Gastroesophageal sphincter (tissue), 4 donors: ENCODE measurements at regions not wholly inside any gene's neighbourhood (a gene's known extent, or its start where the extent isn't known, plus 50 kb on each side); places are given as distances from the start of the nearest gene placed in this dataset.
"Not testable (repeated sequence)": the region's sequence is repeated elsewhere in the genome, so short reads cannot be mapped to it uniquely, and the experiment has no call there.

ENCODE experiments used
- ATAC-seq: fragments of 150-250 bp; one replicate; pipeline ENCODE4 v1.9.1; 2016; ENCODE audit warnings: mild to moderate bottlenecking, moderate library complexity
- H3K27ac ChIP-seq, 4 donors: fragments of 200-600 bp; sonication (generic) in 3 of 4; 1 replicate in 3 of 4; 2 replicates in 1 of 4; pipeline ENCODE4 v1.5.1; 2016 to 2019
- H3K27me3 ChIP-seq: fragments of 200-600 bp; sonication (generic); one replicate; pipeline ENCODE4 v1.5.1; 2019
- H3K36me3 ChIP-seq, 2 donors: fragments of 200-600 bp; sonication (generic); one replicate each; pipeline ENCODE4 v1.5.1; 2019; ENCODE audit warnings: control low read depth in 1 of 2
- H3K4me1 ChIP-seq, 3 donors: fragments of 200-600 bp; sonication (generic); 1 replicate in 2 of 3; 2 replicates in 1 of 3; pipeline ENCODE4 v1.5.1; 2016 to 2019; ENCODE audit warnings: control low read depth in 2 of 3
- H3K4me3 ChIP-seq, 2 donors: fragments of 200-600 bp; sonication (generic); one replicate each; pipeline ENCODE4 v1.5.1; 2019; ENCODE audit warnings: mild to moderate bottlenecking in 1 of 2, moderate library complexity in 1 of 2
- H3K9me3 ChIP-seq, 3 donors: fragments of 200-600 bp; sonication (generic); one replicate each; pipeline ENCODE4 v1.5.1; 2017 to 2019; ENCODE audit warnings: control low read depth in 2 of 3
- CTCF ChIP-seq, 4 experiments: fragments of 200-600 bp in 2 of 4; fragments of 450-650 bp in 2 of 4; sonication (generic) in 1 of 4; IDR thresholded peaks; one replicate each; pipeline ENCODE4 v1.5.1; 2017 to 2019; ENCODE audit warnings: antibody characterized with exemption in 4 of 4, mild to moderate bottlenecking in 2 of 4, moderate library complexity in 2 of 4
- EP300 ChIP-seq: sonication (generic); formaldehyde crosslinking; IDR thresholded peaks from one replicate; pipeline ENCODE4 v1.6.1; 2017; ENCODE audit warnings: antibody characterized with exemption, mild to moderate bottlenecking
- POLR2A ChIP-seq, 2 donors: fragments of 450-650 bp; IDR thresholded peaks; one replicate each; pipeline ENCODE4 v1.6.1; 2017; ENCODE audit warnings: antibody characterized with exemption in 2 of 2, mild to moderate bottlenecking in 2 of 2, moderate library complexity in 1 of 2
- POLR2AphosphoS5 ChIP-seq: sonication (generic); formaldehyde crosslinking; IDR thresholded peaks from one replicate; pipeline ENCODE4 v1.6.1; 2017; ENCODE audit warnings: antibody characterized with exemption
- WGBS, 2 donors: methylation state at CpG; one replicate each; pipeline ENCODE4 v1.1.5; 2018; ENCODE audit warnings: low coverage in 1 of 2; 5-methylcytosine and 5-hydroxymethylcytosine counted together

GRCh38 chr5:142233083-142234032 is 91.5 kb downstream of the SPRY4 start:
- WGBS, 2 donors = 79 to 85% methylated on average over 10 to 15 of the region's 16 CpGs

GRCh38 chr5:142230949-142231348 is 93.9 kb downstream of the SPRY4 start:
- H3K4me3 ChIP-seq, H3K9me3 ChIP-seq, H3K27ac ChIP-seq, H3K27me3 ChIP-seq, H3K36me3 ChIP-seq, ATAC-seq, H3K4me1 ChIP-seq: not testable (repeated sequence)
- 83% methylated on average over 3 of the region's 4 CpGs; no CpG with 5 or more reads in 1 of the 2 donors for WGBS, 2 donors

More at GRCh38 chr5:142233083-142234032, 91.5 kb downstream of the SPRY4 start:
- Histone ChIP-seq H3K36me3 (no peaks in the 10 kb centered on the region), H3K4me1 (no peaks in the 10 kb centered on the region), H3K4me3 (no peak overlapping the region), H3K27me3 (no peaks in the 10 kb centered on the region), H3K9me3 (no peaks in the 10 kb centered on the region), H3K27ac (no peak overlapping the region)
- TF ChIP-seq POLR2AphosphoS5 (no peak), CTCF (IDR thresholded peaks at IDR 0.05) (no peak), EP300 (no peak), POLR2A (IDR thresholded peaks at IDR 0.05) (no peak)
- ATAC-seq = no peak

GRCh38 chr5:142225141-142225540 is 99.7 kb downstream of the SPRY4 start:
- no peak for TF ChIP-seq EP300
- TF ChIP-seq POLR2AphosphoS5 = no peak
- TF ChIP-seq POLR2A (IDR thresholded peaks at IDR 0.05) = no peak
- no peak for TF ChIP-seq CTCF (IDR thresholded peaks at IDR 0.05)
- Histone ChIP-seq H3K27me3 (no peaks in the 10 kb centered on the region), H3K4me1 (peaks cover 0 to 7% (median 0%) of the 10 kb centered on the region in 3 donors), H3K36me3 (no peaks in the 10 kb centered on the region), H3K9me3 (no peaks in the 10 kb centered on the region), H3K27ac (no peak overlapping the region), H3K4me3 (no peak overlapping the region)
- no peak for ATAC-seq
- WGBS, 2 donors = 98 to 100% methylated on average over 1 to 8 of the region's 8 CpGs

- Histone ChIP-seq H3K27ac (no peak overlapping the region), H3K9me3 (no peaks in the 10 kb centered on the region), H3K27me3 (no peaks in the 10 kb centered on the region), H3K4me1 (peaks cover 0 to 7% (median 0%) of the 10 kb centered on the region in 3 donors), H3K36me3 (no peaks in the 10 kb centered on the region), H3K4me3 (no peak overlapping the region)
- no peak for ATAC-seq
- no peak for TF ChIP-seq CTCF (IDR thresholded peaks at IDR 0.05)
- TF ChIP-seq POLR2A (IDR thresholded peaks at IDR 0.05) = no peak
- TF ChIP-seq EP300 = no peak
- no peak for TF ChIP-seq POLR2AphosphoS5
- WGBS, 2 donors = 80% methylated on average over 1 of the region's 12 CpGs; no CpG with 5 or more reads in 1 of the 2 donors
These were observed 101.8 kb downstream of the SPRY4 start for GRCh38 chr5:142222866-142223558.

GRCh38 chr5:142222225-142222865 is 102.5 kb downstream of the SPRY4 start:
- 88 to 94% methylated on average over 6 to 10 of the region's 14 CpGs for WGBS, 2 donors
- peaks cover 0 to 7% (median 0%) of the 10 kb centered on the region in 3 donors for H3K4me1 ChIP-seq

More at GRCh38 chr5:142222225-142222865, 102.5 kb downstream of the SPRY4 start:
- H3K4me3 ChIP-seq = no peak overlapping the region
- H3K9me3 ChIP-seq = no peaks in the 10 kb centered on the region
- no peaks in the 10 kb centered on the region for H3K36me3 ChIP-seq
- ATAC-seq = no peak
- H3K27me3 ChIP-seq = no peaks in the 10 kb centered on the region
- no peak overlapping the region for H3K27ac ChIP-seq
- TF ChIP-seq EP300 (no peak), CTCF (IDR thresholded peaks at IDR 0.05) (no peak), POLR2A (IDR thresholded peaks at IDR 0.05) (no peak), POLR2AphosphoS5 (no peak)
